IPS-15b (cell line): ENCODE measurements at regions not wholly inside any gene's neighbourhood (a gene's known extent, or its start where the extent isn't known, plus 50 kb on each side); places are given as distances from the start of the nearest gene placed in this dataset.
"Not testable (repeated sequence)": the region's sequence is repeated elsewhere in the genome, so short reads cannot be mapped to it uniquely, and the experiment has no call there.

Experiments used
- H3K27me3 ChIP-seq: one replicate; pipeline ENCODE4 v1.6.1; 2013; ENCODE audit warnings: low read length; ENCODE audit not compliant: control insufficient read depth, insufficient read depth
- H3K36me3 ChIP-seq: one replicate; pipeline ENCODE4 v1.6.1; 2013; ENCODE audit warnings: low read length; ENCODE audit not compliant: control insufficient read depth, insufficient read depth
- H3K4me1 ChIP-seq: one replicate; pipeline ENCODE4 v1.6.1; 2013; ENCODE audit warnings: mild to moderate bottlenecking, low read length; ENCODE audit not compliant: control insufficient read depth, insufficient read depth
- H3K4me3 ChIP-seq: one replicate; pipeline ENCODE4 v1.5.1; 2013; ENCODE audit warnings: low read depth, low read length
- H3K9ac ChIP-seq: one replicate; pipeline ENCODE4 v1.6.1; 2013; ENCODE audit warnings: low read depth, mild to moderate bottlenecking, low read length
- H3K9me3 ChIP-seq: one replicate; pipeline ENCODE4 v1.6.1; 2013; ENCODE audit warnings: mild to moderate bottlenecking, low read length; ENCODE audit not compliant: control insufficient read depth, insufficient read depth

DNA sequence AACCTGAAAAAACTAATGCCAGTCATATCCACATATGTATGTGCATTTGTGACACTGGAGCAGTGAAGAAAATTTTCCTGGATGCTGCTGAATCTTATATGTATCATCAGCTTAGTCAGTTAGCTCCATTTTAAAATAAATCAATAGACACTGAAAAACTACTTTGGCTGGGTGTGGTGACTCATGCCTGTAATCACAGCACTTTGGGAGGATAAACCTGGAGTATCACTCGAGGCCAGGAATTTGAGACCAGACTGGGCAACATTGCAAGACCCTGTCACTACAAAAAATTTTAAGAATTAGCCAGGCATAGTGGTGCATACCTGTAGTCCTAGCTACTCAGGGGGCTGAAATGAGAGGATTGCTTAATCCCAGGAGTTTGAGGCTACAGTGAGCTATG is 511.0 kb upstream of the TLE4 start:
- Histone ChIP-seq H3K4me3 (no peak overlapping the region), H3K27me3 (no peaks in the 10 kb centered on the region), H3K4me1 (no peaks in the 10 kb centered on the region), H3K9me3 (no peaks in the 10 kb centered on the region), H3K9ac (no peak overlapping the region), H3K36me3 (no peaks in the 10 kb centered on the region)

DNA sequence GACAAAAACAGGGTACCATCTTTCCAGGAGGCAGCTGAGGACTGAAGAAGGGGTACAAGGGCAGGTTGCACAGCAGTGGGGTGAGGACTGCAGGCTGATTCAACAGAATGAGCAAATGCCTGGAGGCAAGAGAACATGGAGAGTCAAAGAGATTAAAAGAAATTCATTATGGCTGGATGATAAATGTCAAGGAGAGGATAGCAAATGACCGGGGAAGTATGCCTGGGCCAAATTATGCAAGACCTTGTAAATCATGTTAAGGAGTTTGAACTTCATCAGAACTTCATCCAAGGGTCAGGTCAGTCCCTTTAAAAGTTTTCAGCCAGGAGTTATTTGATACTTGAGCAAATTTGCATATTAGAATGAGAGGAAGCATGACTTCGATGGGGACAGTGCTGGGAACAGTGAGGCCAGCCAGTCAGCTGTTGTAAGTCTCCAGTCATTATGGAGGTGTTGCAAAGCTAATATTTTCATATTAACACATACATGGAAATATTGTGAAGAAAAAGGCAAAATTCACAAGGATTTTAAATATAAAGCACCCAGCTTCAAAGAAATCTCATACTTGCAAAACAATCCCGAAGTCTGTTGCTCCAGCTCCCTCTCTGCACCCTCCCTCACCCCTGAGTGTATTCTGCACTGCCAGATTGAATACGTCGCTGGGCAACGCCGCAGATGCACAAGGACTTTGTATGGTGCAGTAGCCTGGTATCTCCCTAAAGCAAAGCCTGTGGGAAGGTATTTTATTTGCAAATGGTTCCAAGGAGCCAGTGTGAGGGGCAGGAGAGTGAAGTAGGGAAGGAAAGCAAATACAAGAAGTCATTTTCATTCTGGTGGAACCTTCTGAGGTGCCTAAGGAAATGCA is 509.8 kb upstream of the TLE4 start:
- no peaks in the 10 kb centered on the region for H3K9me3 ChIP-seq

DNA sequence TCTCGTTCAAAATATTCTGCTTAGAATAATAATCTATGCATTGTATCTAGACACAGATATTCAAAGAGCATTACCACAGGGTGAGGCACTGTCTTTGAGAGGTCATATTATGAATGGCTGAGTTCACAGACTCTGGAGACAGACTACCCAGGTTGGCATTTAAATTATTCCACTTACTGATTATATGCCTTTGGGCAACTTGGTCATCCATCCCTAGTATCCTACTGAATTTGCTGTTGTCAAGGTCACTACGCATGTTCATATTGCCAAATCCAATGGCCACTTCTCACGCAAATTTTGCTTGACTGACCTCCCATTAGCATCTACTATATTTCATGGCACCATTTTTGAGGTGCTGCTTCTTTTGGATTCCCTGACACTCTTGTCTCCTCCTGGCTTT is 498.6 kb upstream of the TLE4 start:
- Histone ChIP-seq H3K9me3 (no peaks in the 10 kb centered on the region), H3K4me3 (no peak overlapping the region), H3K27me3 (no peaks in the 10 kb centered on the region), H3K4me1 (no peaks in the 10 kb centered on the region), H3K9ac (no peak overlapping the region), H3K36me3 (no peaks in the 10 kb centered on the region)

More for the DNA sequence above, 509.8 kb upstream of the TLE4 start:
- H3K4me3 ChIP-seq, result no peak overlapping the region
- H3K36me3 ChIP-seq, result no peaks in the 10 kb centered on the region
- H3K4me1 ChIP-seq, result no peaks in the 10 kb centered on the region
- no peaks in the 10 kb centered on the region for H3K27me3 ChIP-seq
- no peak overlapping the region for H3K9ac ChIP-seq

DNA sequence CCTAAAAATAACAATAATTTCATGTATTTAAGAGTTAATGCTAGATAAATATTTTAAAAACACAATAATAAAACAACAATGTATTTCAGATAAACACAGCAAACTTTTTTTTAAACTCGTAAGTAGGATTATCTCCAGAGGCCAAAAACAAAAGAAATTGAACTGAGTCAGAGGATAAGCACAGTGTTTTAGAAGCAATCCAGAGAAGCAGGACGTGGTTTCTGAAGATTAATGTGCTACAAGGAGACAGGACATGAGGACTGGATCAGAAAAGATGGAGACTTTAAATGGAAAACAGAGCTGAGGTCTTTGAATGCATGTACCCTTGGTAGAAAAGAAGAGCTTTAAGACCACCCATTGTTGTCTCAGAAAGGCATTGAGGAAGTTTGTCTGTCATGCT is 491.2 kb upstream of the TLE4 start:
- Histone ChIP-seq H3K36me3 (no peaks in the 10 kb centered on the region), H3K4me3 (no peak overlapping the region), H3K9me3 (no peaks in the 10 kb centered on the region), H3K9ac (no peak overlapping the region), H3K4me1 (no peaks in the 10 kb centered on the region), H3K27me3 (no peaks in the 10 kb centered on the region)

DNA sequence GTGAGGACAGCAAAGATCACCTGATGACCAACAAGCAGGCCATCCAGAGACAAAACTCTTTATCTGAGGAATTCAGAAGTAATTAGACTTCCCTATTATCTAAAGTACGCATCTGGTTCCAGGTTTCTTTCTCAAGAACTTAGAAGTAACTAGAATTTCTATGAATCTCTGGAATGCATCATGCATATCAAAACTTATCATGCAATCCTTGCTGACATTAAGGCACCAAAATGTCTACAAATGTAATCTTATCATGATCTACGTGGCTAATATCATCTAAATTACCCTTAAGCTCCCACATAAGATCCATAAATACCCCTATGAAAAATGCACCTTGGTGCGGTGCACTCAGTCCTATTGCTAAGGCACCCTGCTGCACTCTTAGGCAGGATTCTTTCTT is 488.1 kb upstream of the TLE4 start:
- no peaks in the 10 kb centered on the region for H3K4me1 ChIP-seq
- no peak overlapping the region for H3K9ac ChIP-seq
- H3K36me3 ChIP-seq, result no peaks in the 10 kb centered on the region
- no peaks in the 10 kb centered on the region for H3K9me3 ChIP-seq
- no peak overlapping the region for H3K4me3 ChIP-seq
- no peaks in the 10 kb centered on the region for H3K27me3 ChIP-seq

DNA sequence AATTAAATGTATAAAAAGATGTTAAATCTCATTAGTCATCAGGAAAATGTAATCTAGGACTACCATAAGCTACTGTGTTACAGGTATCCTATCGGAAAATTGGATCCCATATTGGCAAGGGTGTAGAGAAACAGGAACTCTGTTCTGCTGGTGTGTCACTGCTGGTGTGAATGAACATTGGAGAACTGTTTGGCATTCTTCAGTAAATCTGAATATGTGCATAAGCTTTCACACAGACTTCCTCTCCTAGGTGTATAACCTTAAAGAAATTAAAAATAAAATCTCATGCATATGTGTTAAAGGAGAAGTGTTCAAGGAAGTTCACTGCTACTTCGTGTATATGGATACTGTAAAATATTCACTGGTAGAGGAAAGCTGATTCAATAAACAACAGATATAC is 484.6 kb upstream of the TLE4 start:
- H3K27me3 ChIP-seq, result no peaks in the 10 kb centered on the region
- H3K36me3 ChIP-seq, result no peaks in the 10 kb centered on the region
- H3K4me3 ChIP-seq, result no peak overlapping the region
- H3K4me1 ChIP-seq, result no peaks in the 10 kb centered on the region
- no peak overlapping the region for H3K9ac ChIP-seq
- H3K9me3 ChIP-seq, result no peaks in the 10 kb centered on the region

DNA sequence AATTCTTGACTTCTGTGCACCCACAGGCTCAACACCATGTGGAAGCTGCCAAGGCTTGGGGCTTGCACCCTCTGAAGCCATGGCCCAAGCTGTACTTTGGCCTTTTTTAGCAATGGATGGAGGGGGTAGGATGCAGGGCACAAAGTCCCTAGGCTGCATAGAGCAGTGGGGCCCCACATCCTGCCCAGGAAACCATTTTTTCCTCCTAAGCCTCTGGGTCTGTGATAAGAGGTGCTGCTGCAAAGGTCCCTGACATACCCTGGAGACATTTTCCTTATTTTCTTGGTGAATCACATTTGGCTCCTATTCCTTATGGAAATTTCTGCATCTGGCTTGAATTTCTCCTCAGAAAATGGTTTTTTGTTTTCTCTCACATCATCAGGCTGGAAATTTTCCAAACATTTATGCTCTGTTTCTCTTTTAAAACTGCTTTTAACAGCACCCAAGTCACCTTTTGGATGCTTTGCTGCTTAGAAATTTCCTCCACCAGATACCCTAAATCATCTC is 482.7 kb upstream of the TLE4 start:
- H3K4me3 ChIP-seq, result no peak overlapping the region
- H3K9ac ChIP-seq, result no peak overlapping the region
- H3K36me3 ChIP-seq, result no peaks in the 10 kb centered on the region
- no peaks in the 10 kb centered on the region for H3K27me3 ChIP-seq
- H3K9me3 ChIP-seq, result no peaks in the 10 kb centered on the region
- H3K4me1 ChIP-seq, result no peaks in the 10 kb centered on the region

DNA sequence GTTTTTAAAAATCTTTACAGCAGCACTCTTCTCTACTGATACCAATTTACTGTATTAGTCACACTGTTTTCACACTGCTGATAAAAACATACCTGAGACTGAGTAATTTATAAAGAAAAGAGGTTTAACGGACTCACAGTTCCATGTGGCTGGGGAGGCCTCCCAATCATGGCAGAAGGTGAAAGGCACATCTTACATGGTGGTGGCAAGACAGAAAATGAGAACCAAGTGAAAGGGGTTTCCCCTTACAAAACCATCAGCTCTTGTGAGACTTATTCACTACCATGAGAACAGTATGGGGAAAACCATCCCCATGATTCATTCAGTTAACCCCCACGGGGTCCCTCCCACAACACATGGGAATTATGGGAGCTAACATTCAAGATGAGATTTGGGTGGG is 481.9 kb upstream of the TLE4 start:
- H3K9ac ChIP-seq, H3K4me1 ChIP-seq, H3K27me3 ChIP-seq, H3K36me3 ChIP-seq, H3K4me3 ChIP-seq, H3K9me3 ChIP-seq: not testable (repeated sequence)

DNA sequence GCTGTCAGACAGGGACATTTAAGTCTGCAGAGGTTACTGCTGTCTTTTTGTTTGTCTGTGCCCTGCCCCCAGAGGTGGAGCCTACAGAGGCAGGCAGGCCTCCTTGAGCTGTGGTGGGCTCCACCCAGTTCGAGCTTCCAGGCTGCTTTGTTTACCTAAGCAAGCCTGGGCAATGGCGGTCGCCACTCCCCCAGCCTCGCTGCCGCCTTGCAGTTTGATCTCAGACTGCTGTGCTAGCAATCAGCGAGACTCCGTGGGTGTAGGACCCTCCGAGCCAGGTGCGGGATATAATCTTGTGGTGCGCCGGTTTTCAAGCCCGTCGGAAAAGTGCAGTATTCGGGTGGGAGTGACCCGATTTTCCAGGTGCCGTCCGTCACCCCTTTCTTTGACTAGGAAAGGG is 468.5 kb upstream of the TLE4 start:
- H3K4me3 ChIP-seq, H3K9ac ChIP-seq, H3K27me3 ChIP-seq, H3K36me3 ChIP-seq, H3K9me3 ChIP-seq, H3K4me1 ChIP-seq: not testable (repeated sequence)

DNA sequence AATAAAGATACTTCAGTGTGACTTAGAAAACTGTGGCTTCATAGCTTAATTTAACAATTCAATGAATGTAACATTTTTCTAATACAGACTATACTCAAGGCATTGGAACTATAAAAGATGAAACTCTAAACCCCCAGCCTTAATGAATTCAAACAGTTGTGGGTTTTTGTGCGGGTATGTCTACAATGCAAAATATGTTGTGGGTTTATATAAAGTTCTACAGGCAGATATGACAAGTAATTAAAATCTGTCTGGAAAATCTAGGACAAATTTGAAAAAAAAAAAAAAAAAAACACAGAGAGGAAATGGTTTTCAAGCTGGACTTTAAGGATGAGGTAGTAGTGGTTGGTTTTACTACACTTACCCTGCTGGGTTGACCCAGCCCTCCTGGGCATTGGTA is 467.5 kb upstream of the TLE4 start:
- Histone ChIP-seq H3K9ac (no peak overlapping the region), H3K4me1 (no peaks in the 10 kb centered on the region), H3K4me3 (no peak overlapping the region), H3K36me3 (no peaks in the 10 kb centered on the region), H3K27me3 (no peaks in the 10 kb centered on the region), H3K9me3 (peaks cover 4% of the 10 kb centered on the region)

DNA sequence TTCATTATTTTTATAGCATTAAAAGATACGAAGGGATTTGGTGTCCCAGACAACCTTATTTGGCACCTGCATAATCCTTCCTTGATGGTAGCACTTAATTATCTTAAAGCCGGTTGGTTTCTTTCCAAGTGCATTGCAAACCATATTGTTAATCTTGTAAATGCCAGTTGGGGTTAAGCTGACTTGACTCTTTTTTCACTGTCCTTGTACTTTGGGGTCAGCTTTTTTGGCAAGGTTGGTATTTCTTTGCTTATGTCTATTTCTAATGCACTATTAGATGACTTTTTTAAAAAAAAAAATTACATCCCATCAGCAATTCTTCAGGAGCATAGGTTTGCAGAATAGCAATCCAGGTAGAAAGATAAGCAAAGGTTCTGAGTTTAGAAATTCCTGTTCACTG is 466.8 kb upstream of the TLE4 start:
- Histone ChIP-seq H3K9me3 (peaks cover 4% of the 10 kb centered on the region), H3K36me3 (no peaks in the 10 kb centered on the region), H3K27me3 (no peaks in the 10 kb centered on the region), H3K4me1 (no peaks in the 10 kb centered on the region), H3K9ac (no peak overlapping the region), H3K4me3 (no peak overlapping the region)

DNA sequence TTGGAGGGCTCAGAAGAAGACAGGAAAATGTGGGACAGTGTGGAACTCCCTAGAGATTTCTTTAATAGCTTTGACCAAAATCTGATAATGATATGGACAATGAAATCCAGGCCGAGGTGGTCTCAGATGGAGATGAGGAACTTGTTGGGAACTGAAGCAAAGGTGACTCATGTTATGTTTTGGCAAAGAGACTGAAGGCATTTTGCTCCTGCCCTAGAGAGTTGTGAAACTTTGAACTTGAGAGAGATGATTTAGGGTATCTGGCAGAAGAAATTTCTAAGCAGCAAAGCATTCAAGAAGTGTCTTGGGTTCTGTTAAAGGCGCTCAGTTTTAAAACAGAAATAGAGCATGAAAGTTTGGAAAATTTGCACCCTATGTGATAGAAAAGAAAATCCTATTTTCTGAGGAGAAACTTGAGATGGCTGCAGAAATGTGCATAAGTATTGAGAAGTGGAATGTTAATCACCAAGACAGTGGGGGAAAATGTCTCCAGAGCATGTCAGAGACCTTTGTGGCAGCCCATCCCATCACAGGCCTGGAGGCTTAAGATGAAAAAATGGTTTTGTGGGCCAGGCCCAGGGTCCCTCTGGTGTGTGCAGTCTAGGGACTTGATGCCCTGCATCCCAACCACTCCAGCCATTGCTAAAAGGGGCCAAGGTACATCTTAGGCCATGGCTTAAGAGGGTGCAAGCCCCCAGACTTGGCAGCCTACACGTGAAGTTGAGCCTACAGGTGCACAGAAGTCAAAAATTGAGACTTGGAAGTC is 463.7 kb upstream of the TLE4 start:
- Histone ChIP-seq H3K36me3 (no peaks in the 10 kb centered on the region), H3K4me1 (no peaks in the 10 kb centered on the region), H3K9me3 (peaks cover 4% of the 10 kb centered on the region), H3K4me3 (no peak overlapping the region), H3K27me3 (no peaks in the 10 kb centered on the region), H3K9ac (no peak overlapping the region)
